ENCODE measurements at regions not wholly inside any gene's neighbourhood (a gene's known extent, or its start where the extent isn't known, plus 50 kb on each side); places are given as distances from the start of the nearest gene placed in this dataset.
"Not testable (repeated sequence)": the region's sequence is repeated elsewhere in the genome, so short reads cannot be mapped to it uniquely, and the experiment has no call there.

- Histone ChIP-seq H3K27ac (ENCODE audit: low read length) (no peak overlapping the region), H3K4me1 (ENCODE audit: low read length) (0 out of 2 replicates have a peak, but pooled peaks cover 5% of the 10 kb centered on the region), H3K27me3 (ENCODE audit: low read depth, low read length) (peaks cover 7% of the 10 kb centered on the region; the same call in 1 of the 2 replicates), H3K9me3 (ENCODE audit: insufficient read depth, low read length) (no peaks in the 10 kb centered on the region), H2AFZ (ENCODE audit: low read depth, low read length) (no peak overlapping the region), H3K4me3 (ENCODE audit: low read length) (no peak overlapping the region), H4K20me1 (ENCODE audit: insufficient read depth, low read length) (no peaks in the 10 kb centered on the region), H3K36me3 (replicated peaks; ENCODE audit: low read depth, low read length) (no peaks in the 10 kb centered on the region), H3K79me2 (ENCODE audit: low read length) (no peaks in the 10 kb centered on the region), H3K9ac (ENCODE audit: low read length) (no peak overlapping the region), H3K4me2 (ENCODE audit: low read length) (no peak overlapping the region)
- TF ChIP-seq, protein P1, sequence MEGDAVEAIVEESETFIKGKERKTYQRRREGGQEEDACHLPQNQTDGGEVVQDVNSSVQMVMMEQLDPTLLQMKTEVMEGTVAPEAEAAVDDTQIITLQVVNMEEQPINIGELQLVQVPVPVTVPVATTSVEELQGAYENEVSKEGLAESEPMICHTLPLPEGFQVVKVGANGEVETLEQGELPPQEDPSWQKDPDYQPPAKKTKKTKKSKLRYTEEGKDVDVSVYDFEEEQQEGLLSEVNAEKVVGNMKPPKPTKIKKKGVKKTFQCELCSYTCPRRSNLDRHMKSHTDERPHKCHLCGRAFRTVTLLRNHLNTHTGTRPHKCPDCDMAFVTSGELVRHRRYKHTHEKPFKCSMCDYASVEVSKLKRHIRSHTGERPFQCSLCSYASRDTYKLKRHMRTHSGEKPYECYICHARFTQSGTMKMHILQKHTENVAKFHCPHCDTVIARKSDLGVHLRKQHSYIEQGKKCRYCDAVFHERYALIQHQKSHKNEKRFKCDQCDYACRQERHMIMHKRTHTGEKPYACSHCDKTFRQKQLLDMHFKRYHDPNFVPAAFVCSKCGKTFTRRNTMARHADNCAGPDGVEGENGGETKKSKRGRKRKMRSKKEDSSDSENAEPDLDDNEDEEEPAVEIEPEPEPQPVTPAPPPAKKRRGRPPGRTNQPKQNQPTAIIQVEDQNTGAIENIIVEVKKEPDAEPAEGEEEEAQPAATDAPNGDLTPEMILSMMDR (IDR thresholded peaks at IDR 0.05; ENCODE audit: low read depth, low read length): no peak
- TF ChIP-seq EZH2phosphoT487 (IDR thresholded peaks at IDR 0.05; ENCODE audit: low read depth): no peak
Observed at GRCh38 chr2:59171019-59171418, 929.9 kb upstream of the FANCL start.

DNA sequence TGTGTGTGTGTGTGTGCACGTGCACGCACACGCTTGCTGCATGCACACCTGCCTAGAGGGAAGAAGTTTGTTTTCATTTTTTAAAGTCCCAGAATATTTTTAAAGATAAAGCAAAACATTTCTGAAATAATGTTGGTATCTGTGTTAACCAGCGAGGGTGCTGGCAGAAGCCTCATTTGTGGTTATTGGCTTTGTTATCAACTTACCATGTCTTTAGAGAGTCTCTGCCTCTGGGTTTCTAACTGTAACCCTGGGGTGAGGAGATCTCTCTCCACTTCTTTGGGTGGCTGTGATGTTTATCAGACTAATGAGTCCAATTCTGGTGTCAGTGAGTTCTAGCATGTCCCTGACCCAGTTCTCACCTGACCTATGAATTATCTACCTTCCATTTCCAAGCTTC lies 927.6 kb upstream of the FANCL start:
- no peak overlapping the region for H3K27ac ChIP-seq (ENCODE audit: low read length)
- H3K79me2 ChIP-seq (ENCODE audit: low read length): no peaks in the 10 kb centered on the region
- H2AFZ ChIP-seq (ENCODE audit: low read depth, low read length): no peak overlapping the region
- H3K27me3 ChIP-seq (ENCODE audit: low read depth, low read length): peaks cover 7% of the 10 kb centered on the region; the same call in 1 of the 2 replicates
- H3K4me3 ChIP-seq (ENCODE audit: low read length): no peak overlapping the region
- H3K4me2 ChIP-seq (ENCODE audit: low read length): no peak overlapping the region
- H3K9me3 ChIP-seq (ENCODE audit: insufficient read depth, low read length): no peaks in the 10 kb centered on the region
- no peaks in the 10 kb centered on the region for H3K36me3 ChIP-seq (replicated peaks; ENCODE audit: low read depth, low read length)
- H3K4me1 ChIP-seq (ENCODE audit: low read length): 0 out of 2 replicates have a peak, but pooled peaks cover 5% of the 10 kb centered on the region
- TF ChIP-seq, protein P1 (IDR thresholded peaks at IDR 0.05; ENCODE audit: low read depth, low read length): no peak
- no peak for TF ChIP-seq EZH2phosphoT487 (IDR thresholded peaks at IDR 0.05; ENCODE audit: low read depth)
- no peak overlapping the region for H3K9ac ChIP-seq (ENCODE audit: low read length)
- no peaks in the 10 kb centered on the region for H4K20me1 ChIP-seq (ENCODE audit: insufficient read depth, low read length)

DNA sequence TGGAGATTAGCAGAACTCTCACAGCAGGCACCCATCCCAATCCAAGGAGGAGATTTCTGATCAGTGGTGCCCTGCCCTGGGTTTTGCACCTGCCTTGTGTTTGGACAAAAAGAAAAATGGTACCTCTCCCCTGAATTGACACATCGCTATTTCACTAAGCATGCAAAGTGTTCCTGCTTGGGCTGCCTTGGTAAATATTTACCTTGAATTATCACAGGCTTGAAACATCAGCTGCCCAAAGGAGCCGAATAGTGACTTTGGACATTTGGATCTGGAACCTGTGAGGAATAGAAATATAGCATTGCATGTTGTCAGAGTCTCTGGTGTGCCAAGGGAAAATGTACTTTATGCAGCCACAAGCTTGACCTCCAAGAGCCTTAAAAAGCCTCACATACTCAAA lies 926.4 kb upstream of the FANCL start:
- H3K27me3 ChIP-seq (ENCODE audit: low read depth, low read length): peaks cover 7% of the 10 kb centered on the region; the same call in 1 of the 2 replicates
- H3K4me1 ChIP-seq (ENCODE audit: low read length): 0 out of 2 replicates have a peak, but pooled peaks cover 5% of the 10 kb centered on the region
- no peak overlapping the region for H3K4me3 ChIP-seq (ENCODE audit: low read length)
- H3K9me3 ChIP-seq (ENCODE audit: insufficient read depth, low read length): no peaks in the 10 kb centered on the region
- H3K9ac ChIP-seq (ENCODE audit: low read length): no peak overlapping the region
- H4K20me1 ChIP-seq (ENCODE audit: insufficient read depth, low read length): no peaks in the 10 kb centered on the region
- TF ChIP-seq, protein P1 (IDR thresholded peaks at IDR 0.05; ENCODE audit: low read depth, low read length): no peak
- TF ChIP-seq EZH2phosphoT487 (IDR thresholded peaks at IDR 0.05; ENCODE audit: low read depth): no peak
- no peak overlapping the region for H3K27ac ChIP-seq (ENCODE audit: low read length)
- H3K4me2 ChIP-seq (ENCODE audit: low read length): no peak overlapping the region
- no peaks in the 10 kb centered on the region for H3K79me2 ChIP-seq (ENCODE audit: low read length)
- H3K36me3 ChIP-seq (replicated peaks; ENCODE audit: low read depth, low read length): no peaks in the 10 kb centered on the region
- H2AFZ ChIP-seq (ENCODE audit: low read depth, low read length): no peak overlapping the region

DNA sequence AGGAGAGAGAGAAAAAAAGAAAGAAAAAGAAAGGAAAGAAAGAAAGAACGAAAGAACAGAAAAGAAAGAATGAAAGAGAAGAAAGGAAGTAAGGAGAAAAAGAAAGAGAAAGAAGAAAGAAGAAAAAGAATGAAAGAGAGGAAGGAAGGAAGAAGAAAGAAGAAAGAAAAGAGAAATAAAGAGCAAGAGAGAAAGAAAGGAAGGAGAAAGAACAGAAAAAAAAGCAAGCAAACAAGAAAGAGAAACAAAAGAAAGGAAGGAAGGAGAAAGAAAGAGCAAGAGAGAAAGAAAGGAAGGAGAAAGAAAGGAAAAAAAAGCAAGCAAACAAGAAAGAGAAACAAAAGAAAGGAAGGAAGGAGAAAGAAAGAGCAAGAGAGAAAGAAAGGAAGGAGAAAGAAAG lies 916.8 kb upstream of the FANCL start:
- H3K79me2 ChIP-seq (ENCODE audit: low read length); H3K9ac ChIP-seq (ENCODE audit: low read length); H4K20me1 ChIP-seq (ENCODE audit: insufficient read depth, low read length); H3K4me1 ChIP-seq (ENCODE audit: low read length); H3K9me3 ChIP-seq (ENCODE audit: insufficient read depth, low read length); H3K27me3 ChIP-seq (ENCODE audit: low read depth, low read length); H3K36me3 ChIP-seq (replicated peaks; ENCODE audit: low read depth, low read length); H3K27ac ChIP-seq (ENCODE audit: low read length); H3K4me3 ChIP-seq (ENCODE audit: low read length); H2AFZ ChIP-seq (ENCODE audit: low read depth, low read length); H3K4me2 ChIP-seq (ENCODE audit: low read length): not testable (repeated sequence)

- no peak overlapping the region for H3K27ac ChIP-seq (ENCODE audit: low read length)
Observed at GRCh38 chr2:59151805-59152204, 910.7 kb upstream of the FANCL start.

More at GRCh38 chr2:59151805-59152204, 910.7 kb upstream of the FANCL start:
- Histone ChIP-seq H3K27me3 (ENCODE audit: low read depth, low read length) (no peaks in the 10 kb centered on the region), H3K79me2 (ENCODE audit: low read length) (no peaks in the 10 kb centered on the region), H3K4me2 (ENCODE audit: low read length) (no peak overlapping the region), H2AFZ (ENCODE audit: low read depth, low read length) (no peak overlapping the region), H3K4me1 (ENCODE audit: low read length) (no peaks in the 10 kb centered on the region), H3K4me3 (ENCODE audit: low read length) (no peak overlapping the region), H3K36me3 (replicated peaks; ENCODE audit: low read depth, low read length) (no peaks in the 10 kb centered on the region), H4K20me1 (ENCODE audit: insufficient read depth, low read length) (no peaks in the 10 kb centered on the region), H3K9ac (ENCODE audit: low read length) (no peak overlapping the region), H3K9me3 (ENCODE audit: insufficient read depth, low read length) (no peaks in the 10 kb centered on the region)
- TF ChIP-seq, protein P1 (IDR thresholded peaks at IDR 0.05; ENCODE audit: low read depth, low read length): no peak
- no peak for TF ChIP-seq EZH2phosphoT487 (IDR thresholded peaks at IDR 0.05; ENCODE audit: low read depth)

All from OCI-LY3 (cell line).